Neural cell (in vitro differentiated cells): ENCODE measurements at regions not wholly inside any gene's neighbourhood (a gene's known extent, or its start where the extent isn't known, plus 50 kb on each side); places are given as distances from the start of the nearest gene placed in this dataset.

Experiments
- H2AFZ ChIP-seq: fragments of 200-600, 300-800 bp; sonication (generic), shearing (Covaris generic); 2 replicates; pipeline ENCODE4 v1.6.0; 2014; ENCODE audit warnings: low read depth, mild to moderate bottlenecking, antibody characterized with exemption, low read length, moderate library complexity
- H3F3A ChIP-seq: fragments of 200-600 bp; shearing (Covaris generic); 2 replicates; pipeline ENCODE4 v1.6.1; 2016; ENCODE audit warnings: mild to moderate bottlenecking, moderate library complexity, mixed read lengths, antibody characterized with exemption, low read length; ENCODE audit not compliant: insufficient read depth, poor library complexity, severe bottlenecking
- H3K27ac ChIP-seq: fragments of 200-600, 300-800 bp; sonication (generic), shearing (Covaris generic); 2 replicates; pipeline ENCODE4 v1.5.1; 2014; ENCODE audit warnings: mild to moderate bottlenecking, low read length, moderate library complexity
- H3K27me3 ChIP-seq: fragments of 300-800, 200-600 bp; sonication (generic), shearing (Covaris generic); 2 replicates; pipeline ENCODE4 v1.6.0; 2014; ENCODE audit warnings: mild to moderate bottlenecking, low read depth, low read length, moderate library complexity; ENCODE audit not compliant: insufficient read depth
- H3K36me3 ChIP-seq: fragments of 300-800, 200-600 bp; sonication (generic), shearing (Covaris generic); 2 replicates; pipeline ENCODE4 v1.5.1; 2014; ENCODE audit warnings: mild to moderate bottlenecking, antibody characterized with exemption, low read length, moderate library complexity; ENCODE audit not compliant: insufficient read depth
- H3K4me2 ChIP-seq: fragments of 300-800, 200-600 bp; sonication (generic), shearing (Covaris generic); 2 replicates; pipeline ENCODE4 v1.6.0; 2014; ENCODE audit warnings: mild to moderate bottlenecking, low read length
- H3K4me3 ChIP-seq: fragments of 300-800, 200-600 bp; sonication (generic), shearing (Covaris generic); 2 replicates; pipeline ENCODE4 v1.5.1; 2014; ENCODE audit warnings: mild to moderate bottlenecking, low read length, moderate library complexity
- H3K79me2 ChIP-seq: fragments of 200-600 bp; shearing (Covaris generic); replicated peaks from 2 replicates; pipeline ENCODE4 v1.6.0; 2014; ENCODE audit warnings: mild to moderate bottlenecking, low read length, moderate library complexity; ENCODE audit not compliant: insufficient read depth
- H3K9ac ChIP-seq: fragments of 300-800, 200-600 bp; sonication (generic), shearing (Covaris generic); 2 replicates; pipeline ENCODE4 v1.6.1; 2016; ENCODE audit warnings: mild to moderate bottlenecking, low read length, mixed read lengths
- H3K9me2 ChIP-seq: fragments of 200-600 bp; shearing (Covaris generic); 2 replicates; pipeline ENCODE4 v1.6.1; 2016; ENCODE audit warnings: mild to moderate bottlenecking, low read length, mixed read lengths; ENCODE audit not compliant: insufficient read depth
- H3K9me3 ChIP-seq: fragments of 200-600, 300-800 bp; sonication (generic), shearing (Covaris generic); 2 replicates; pipeline ENCODE4 v1.6.1; 2016; ENCODE audit warnings: mild to moderate bottlenecking, mixed run types, low read length, moderate library complexity, mixed read lengths
- H4K20me1 ChIP-seq: fragments of 200-600 bp; shearing (Covaris generic); 2 replicates; pipeline ENCODE4 v1.6.1; 2016; ENCODE audit warnings: mild to moderate bottlenecking, mixed run types; ENCODE audit not compliant: insufficient read depth
- CTCF ChIP-seq: fragments of 450-650 bp; IDR thresholded peaks from 2 replicates; pipeline ENCODE4 v1.5.1; 2014; ENCODE audit warnings: antibody characterized with exemption, mild to moderate bottlenecking, moderate library complexity; ENCODE audit not compliant: poor library complexity, severe bottlenecking
- EP300 ChIP-seq: fragments of 450-650 bp; conservative IDR thresholded peaks from 2 replicates; pipeline ENCODE4 v1.6.1; 2014; ENCODE audit warnings: antibody characterized with exemption, mild to moderate bottlenecking, moderate library complexity; ENCODE audit not compliant: poor library complexity, severe bottlenecking
- EZH2 ChIP-seq: fragments of 200-600, 300-800 bp; shearing (Covaris generic), sonication (generic); IDR thresholded peaks from 2 replicates; pipeline ENCODE4 v1.6.1; 2014; ENCODE audit warnings: antibody characterized with exemption, low read length, borderline replicate concordance, mild to moderate bottlenecking; ENCODE audit not compliant: insufficient read depth, poor library complexity, severe bottlenecking
- MXI1 ChIP-seq: fragments of 450-650 bp; conservative IDR thresholded peaks from 2 replicates; pipeline ENCODE4 v1.6.1; 2014; ENCODE audit warnings: antibody characterized with exemption, mild to moderate bottlenecking; ENCODE audit not compliant: poor library complexity, severe bottlenecking
- POLR2AphosphoS5 ChIP-seq: IDR thresholded peaks from 2 replicates; pipeline ENCODE4 v1.6.1; 2012
- RAD21 ChIP-seq: fragments of 450-650 bp; conservative IDR thresholded peaks from 2 replicates; pipeline ENCODE4 v1.6.1; 2014; ENCODE audit warnings: antibody characterized with exemption, mild to moderate bottlenecking, moderate library complexity
- REST ChIP-seq: IDR thresholded peaks from 2 replicates; pipeline ENCODE4 v1.6.1; 2012; ENCODE audit warnings: borderline replicate concordance
- SMC3 ChIP-seq: fragments of 450-650 bp; conservative IDR thresholded peaks from 2 replicates; pipeline ENCODE4 v1.6.1; 2014; ENCODE audit warnings: antibody characterized with exemption, mild to moderate bottlenecking, moderate library complexity; ENCODE audit not compliant: poor library complexity
- TAF1 ChIP-seq: IDR thresholded peaks from 2 replicates; pipeline ENCODE4 v1.6.1; 2012; ENCODE audit warnings: low read depth

GRCh38 chr14:101695659-101696058 lies 65.8 kb upstream of the PPP2R5C start:
- H3F3A ChIP-seq, result no peaks in the 10 kb centered on the region

GRCh38 chr14:101704140-101704539 lies 57.4 kb upstream of the PPP2R5C start:
- H3F3A ChIP-seq, result no peaks in the 10 kb centered on the region
- no peak for TF ChIP-seq MXI1
- TF ChIP-seq REST, result no peak
- H3K4me3 ChIP-seq, result no peak overlapping the region
- no peak overlapping the region for H2AFZ ChIP-seq
- H3K27ac ChIP-seq, result no peak overlapping the region
- H3K79me2 ChIP-seq, result no peaks in the 10 kb centered on the region
- H3K9me2 ChIP-seq, result no peaks in the 10 kb centered on the region
- H3K4me2 ChIP-seq, result no peak overlapping the region
- H3K9me3 ChIP-seq, result no peaks in the 10 kb centered on the region
- H4K20me1 ChIP-seq, result no peaks in the 10 kb centered on the region
- no peaks in the 10 kb centered on the region for H3K27me3 ChIP-seq
- H3K36me3 ChIP-seq, result no peaks in the 10 kb centered on the region
- H3K9ac ChIP-seq, result no peak overlapping the region

More at GRCh38 chr14:101695659-101696058, 65.8 kb upstream of the PPP2R5C start:
- H2AFZ ChIP-seq, result no peak overlapping the region
- no peak for TF ChIP-seq SMC3
- no peak overlapping the region for H3K9ac ChIP-seq
- no peak overlapping the region for H3K27ac ChIP-seq
- peaks cover 8% of the 10 kb centered on the region for H3K9me3 ChIP-seq
- H4K20me1 ChIP-seq, result no peaks in the 10 kb centered on the region
- H3K4me2 ChIP-seq, result no peak overlapping the region
- H3K27me3 ChIP-seq, result no peaks in the 10 kb centered on the region
- H3K4me3 ChIP-seq, result no peak overlapping the region
- H3K36me3 ChIP-seq, result no peaks in the 10 kb centered on the region
- H3K9me2 ChIP-seq, result no peaks in the 10 kb centered on the region
- no peaks in the 10 kb centered on the region for H3K79me2 ChIP-seq

GRCh38 chr14:101705733-101706508 lies 55.6 kb upstream of the PPP2R5C start:
- no peak overlapping the region for H2AFZ ChIP-seq
- no peaks in the 10 kb centered on the region for H4K20me1 ChIP-seq
- H3K9ac ChIP-seq, result no peak overlapping the region

More at GRCh38 chr14:101705733-101706508, 55.6 kb upstream of the PPP2R5C start:
- no peak overlapping the region for H3K27ac ChIP-seq
- H3K9me2 ChIP-seq, result no peaks in the 10 kb centered on the region
- H3K4me3 ChIP-seq, result no peak overlapping the region
- no peaks in the 10 kb centered on the region for H3F3A ChIP-seq
- H3K36me3 ChIP-seq, result no peaks in the 10 kb centered on the region
- no peaks in the 10 kb centered on the region for H3K79me2 ChIP-seq
- H3K27me3 ChIP-seq, result no peaks in the 10 kb centered on the region
- no peak for TF ChIP-seq EP300
- no peak for TF ChIP-seq POLR2AphosphoS5
- no peak for TF ChIP-seq TAF1
- no peak for TF ChIP-seq EZH2
- no peak for TF ChIP-seq RAD21
- no peak for TF ChIP-seq CTCF
- TF ChIP-seq SMC3, result no peak
- TF ChIP-seq REST, result no peak
- TF ChIP-seq MXI1, result no peak
- no peaks in the 10 kb centered on the region for H3K9me3 ChIP-seq
- no peak overlapping the region for H3K4me2 ChIP-seq
